Panc1 (cell line): ENCODE measurements at regions not wholly inside any gene's neighbourhood (a gene's known extent, or its start where the extent isn't known, plus 50 kb on each side); places are given as distances from the start of the nearest gene placed in this dataset.

Source experiments
- POLR2AphosphoS5 ChIP-seq: IDR thresholded peaks from 2 replicates; pipeline ENCODE4 v1.6.1; 2012; ENCODE audit warnings: mild to moderate bottlenecking, low read depth, low read length, moderate library complexity
- TCF7L2 ChIP-seq: IDR thresholded peaks from 2 replicates; pipeline ENCODE4 v1.6.1; 2011; ENCODE audit warnings: mild to moderate bottlenecking, low read depth, low read length, inconsistent platforms
- TF ChIP-seq, protein P1 (sequence below): fragments of 450-650 bp; IDR thresholded peaks from 2 replicates; pipeline ENCODE4 v1.5.1; 2017; ENCODE audit warnings: mild to moderate bottlenecking
- TF ChIP-seq, protein P2 (sequence below), 2 experiments: IDR thresholded peaks; 2 replicates each; pipeline ENCODE4 v1.6.1; 2011 to 2012; ENCODE audit warnings: low read depth in 2 of 2, control low read depth in 1 of 2, low read length in 1 of 2, mild to moderate bottlenecking in 1 of 2, moderate library complexity in 1 of 2; ENCODE audit not compliant: insufficient read depth in 1 of 2

DNA sequence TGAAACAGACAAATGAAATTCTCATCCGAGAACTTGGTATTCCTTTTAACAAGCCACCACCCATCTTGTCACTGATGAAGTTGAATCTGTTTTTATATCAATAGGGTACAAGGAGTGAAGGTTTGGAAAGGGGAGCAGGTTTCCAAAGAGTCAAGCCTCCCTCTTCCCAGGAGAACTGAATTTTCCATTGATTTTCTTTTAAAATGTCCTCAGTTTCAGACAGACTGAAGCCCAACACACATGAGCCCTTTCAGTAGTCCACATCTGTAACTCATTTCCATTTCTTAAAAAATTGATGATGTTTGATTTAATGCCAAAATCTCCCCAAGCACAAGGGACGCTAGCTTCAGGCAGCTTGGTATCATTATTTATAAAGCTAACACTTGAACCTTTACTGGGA, 187.7 kb downstream of the FOXB1 start:
- TF ChIP-seq, protein P1, sequence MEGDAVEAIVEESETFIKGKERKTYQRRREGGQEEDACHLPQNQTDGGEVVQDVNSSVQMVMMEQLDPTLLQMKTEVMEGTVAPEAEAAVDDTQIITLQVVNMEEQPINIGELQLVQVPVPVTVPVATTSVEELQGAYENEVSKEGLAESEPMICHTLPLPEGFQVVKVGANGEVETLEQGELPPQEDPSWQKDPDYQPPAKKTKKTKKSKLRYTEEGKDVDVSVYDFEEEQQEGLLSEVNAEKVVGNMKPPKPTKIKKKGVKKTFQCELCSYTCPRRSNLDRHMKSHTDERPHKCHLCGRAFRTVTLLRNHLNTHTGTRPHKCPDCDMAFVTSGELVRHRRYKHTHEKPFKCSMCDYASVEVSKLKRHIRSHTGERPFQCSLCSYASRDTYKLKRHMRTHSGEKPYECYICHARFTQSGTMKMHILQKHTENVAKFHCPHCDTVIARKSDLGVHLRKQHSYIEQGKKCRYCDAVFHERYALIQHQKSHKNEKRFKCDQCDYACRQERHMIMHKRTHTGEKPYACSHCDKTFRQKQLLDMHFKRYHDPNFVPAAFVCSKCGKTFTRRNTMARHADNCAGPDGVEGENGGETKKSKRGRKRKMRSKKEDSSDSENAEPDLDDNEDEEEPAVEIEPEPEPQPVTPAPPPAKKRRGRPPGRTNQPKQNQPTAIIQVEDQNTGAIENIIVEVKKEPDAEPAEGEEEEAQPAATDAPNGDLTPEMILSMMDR, result no peak
- TF ChIP-seq POLR2AphosphoS5, result no peak
- TF ChIP-seq, protein P2, sequence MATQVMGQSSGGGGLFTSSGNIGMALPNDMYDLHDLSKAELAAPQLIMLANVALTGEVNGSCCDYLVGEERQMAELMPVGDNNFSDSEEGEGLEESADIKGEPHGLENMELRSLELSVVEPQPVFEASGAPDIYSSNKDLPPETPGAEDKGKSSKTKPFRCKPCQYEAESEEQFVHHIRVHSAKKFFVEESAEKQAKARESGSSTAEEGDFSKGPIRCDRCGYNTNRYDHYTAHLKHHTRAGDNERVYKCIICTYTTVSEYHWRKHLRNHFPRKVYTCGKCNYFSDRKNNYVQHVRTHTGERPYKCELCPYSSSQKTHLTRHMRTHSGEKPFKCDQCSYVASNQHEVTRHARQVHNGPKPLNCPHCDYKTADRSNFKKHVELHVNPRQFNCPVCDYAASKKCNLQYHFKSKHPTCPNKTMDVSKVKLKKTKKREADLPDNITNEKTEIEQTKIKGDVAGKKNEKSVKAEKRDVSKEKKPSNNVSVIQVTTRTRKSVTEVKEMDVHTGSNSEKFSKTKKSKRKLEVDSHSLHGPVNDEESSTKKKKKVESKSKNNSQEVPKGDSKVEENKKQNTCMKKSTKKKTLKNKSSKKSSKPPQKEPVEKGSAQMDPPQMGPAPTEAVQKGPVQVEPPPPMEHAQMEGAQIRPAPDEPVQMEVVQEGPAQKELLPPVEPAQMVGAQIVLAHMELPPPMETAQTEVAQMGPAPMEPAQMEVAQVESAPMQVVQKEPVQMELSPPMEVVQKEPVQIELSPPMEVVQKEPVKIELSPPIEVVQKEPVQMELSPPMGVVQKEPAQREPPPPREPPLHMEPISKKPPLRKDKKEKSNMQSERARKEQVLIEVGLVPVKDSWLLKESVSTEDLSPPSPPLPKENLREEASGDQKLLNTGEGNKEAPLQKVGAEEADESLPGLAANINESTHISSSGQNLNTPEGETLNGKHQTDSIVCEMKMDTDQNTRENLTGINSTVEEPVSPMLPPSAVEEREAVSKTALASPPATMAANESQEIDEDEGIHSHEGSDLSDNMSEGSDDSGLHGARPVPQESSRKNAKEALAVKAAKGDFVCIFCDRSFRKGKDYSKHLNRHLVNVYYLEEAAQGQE (IDR thresholded peaks at IDR 0.05; ENCODE audit: insufficient read depth in 1 of 2, low read depth in 2 of 2, low read length in 1 of 2), result no peak
- no peak for TF ChIP-seq TCF7L2
